H1 (cell line): ENCODE measurements at regions not wholly inside any gene's neighbourhood (a gene's known extent, or its start where the extent isn't known, plus 50 kb on each side); places are given as distances from the start of the nearest gene placed in this dataset.

Experiments used
- CTCF ChIA-PET: fragments of 300-600 bp; sonication (Branson Sonifier 250); formaldehyde crosslinking; loops from one replicate; lab custom pipeline; 2021; ENCODE audit not compliant: partially characterized antibody; lab: Charles Lee
- POLR2A ChIA-PET: fragments of 300-600 bp; sonication (Branson Sonifier 250); formaldehyde crosslinking; loops from one replicate; lab custom pipeline; 2021; ENCODE audit warnings: inconsistent platforms; ENCODE audit not compliant: partially characterized antibody; lab: Charles Lee
- DNase-seq, 2 experiments: peaks; one replicate each; pipeline versions ENCODE4 v3.0.0 to v3.0.0-alpha.2; 2010 to 2022; ENCODE audit warnings: low spot score in 2 of 2, low read depth in 1 of 2, mixed read lengths in 1 of 2
- FAIRE-seq: peaks from 2 replicates; lab custom pipeline; 2011; peaks lifted over from hg19 to GRCh38; lab: Jason Lieb, UNC
- H2AFZ ChIP-seq: 2 replicates; pipeline ENCODE4 v1.8.1; 2012; ENCODE audit warnings: low read length, inconsistent platforms
- H2AK5ac ChIP-seq: 2 replicates; pipeline ENCODE4 v1.6.1; 2013; ENCODE audit warnings: low read depth, low read length
- H2BK120ac ChIP-seq: replicated peaks from 2 replicates; pipeline ENCODE3; 2013; ENCODE audit warnings: low read depth, low read length, inconsistent platforms
- H2BK12ac ChIP-seq: 2 replicates; pipeline ENCODE4 v1.6.1; 2013; ENCODE audit warnings: low read depth, low read length
- H2BK15ac ChIP-seq: 2 replicates; pipeline ENCODE4 v1.6.1; 2013; ENCODE audit warnings: low read length
- H2BK20ac ChIP-seq: 2 replicates; pipeline ENCODE4 v1.6.1; 2013; ENCODE audit warnings: low read length
- H2BK5ac ChIP-seq: 2 replicates; pipeline ENCODE4 v1.6.1; 2013; ENCODE audit warnings: low read depth, low read length
- H3K14ac ChIP-seq: 2 replicates; pipeline ENCODE4 v1.6.1; 2013; ENCODE audit warnings: inconsistent platforms; ENCODE audit not compliant: insufficient read length
- H3K18ac ChIP-seq: 2 replicates; pipeline ENCODE4 v1.6.1; 2013; ENCODE audit warnings: low read length; ENCODE audit errors: extremely low read depth
- H3K23ac ChIP-seq: 2 replicates; pipeline ENCODE4 v1.6.1; 2013; ENCODE audit warnings: inconsistent platforms; ENCODE audit not compliant: insufficient read length
- H3K23me2 ChIP-seq: 2 replicates; pipeline ENCODE4 v1.6.1; 2013; ENCODE audit warnings: low read depth, low read length
- H3K27ac ChIP-seq: 2 replicates; pipeline ENCODE4 v1.6.1; 2011; ENCODE audit warnings: low read depth, low read length, inconsistent platforms
- H3K27me3 ChIP-seq, 4 experiments: replicated peaks in 1 of 4; 1 replicate in 1 of 4; 2 replicates in 3 of 4; pipeline versions ENCODE4 v1.6.1 to v1.8.1; 2011 to 2013; ENCODE audit warnings: low read length in 3 of 4, mild to moderate bottlenecking in 3 of 4, inconsistent platforms in 2 of 4, mixed read lengths in 2 of 4, moderate library complexity in 1 of 4; ENCODE audit not compliant: control insufficient read depth in 3 of 4, insufficient read depth in 3 of 4; ENCODE audit errors: extremely low read depth in 1 of 4
- H3K36me3 ChIP-seq, 4 experiments: 2 replicates each; pipeline versions ENCODE4 v1.6.1 to v1.8.1; 2011 to 2013; ENCODE audit warnings: mild to moderate bottlenecking in 4 of 4, low read length in 3 of 4, moderate library complexity in 2 of 4, control low read depth in 1 of 4, inconsistent platforms in 1 of 4; ENCODE audit not compliant: insufficient read depth in 4 of 4, control insufficient read depth in 2 of 4
- H3K4ac ChIP-seq: replicated peaks from 2 replicates; pipeline ENCODE3; 2013; ENCODE audit warnings: low read length, low read depth, mixed read lengths, inconsistent platforms; ENCODE audit not compliant: insufficient read length
- H3K4me1 ChIP-seq, 4 experiments: replicated peaks in 1 of 4; 1 replicate in 1 of 4; 2 replicates in 3 of 4; pipeline versions ENCODE4 v1.6.1 to v1.8.1; 2011 to 2013; ENCODE audit warnings: low read length in 3 of 4, inconsistent platforms in 2 of 4, mixed read lengths in 1 of 4; ENCODE audit not compliant: insufficient read depth in 4 of 4, control insufficient read depth in 3 of 4
- H3K4me2 ChIP-seq, 2 experiments: 2 replicates each; pipeline versions ENCODE4 v1.6.1 to v1.8.1; 2011 to 2013; ENCODE audit warnings: low read depth in 2 of 2, low read length in 2 of 2, control low read depth in 1 of 2, inconsistent platforms in 1 of 2, mild to moderate bottlenecking in 1 of 2; ENCODE audit not compliant: insufficient read depth in 1 of 2
- H3K4me3 ChIP-seq, 4 experiments: fragments of 200-600, 300-600 bp in 1 of 4; sonication (generic), shearing (Covaris generic), sonication (Bioruptor Twin) in 1 of 4; 2 replicates each; pipeline versions ENCODE4 v1.5.1 to v1.8.1; 2011 to 2016; ENCODE audit warnings: low read length in 4 of 4, low read depth in 3 of 4, control low read depth in 2 of 4, inconsistent platforms in 2 of 4, mild to moderate bottlenecking in 2 of 4, mixed read lengths in 1 of 4, moderate library complexity in 1 of 4; ENCODE audit not compliant: insufficient read depth in 2 of 4; ENCODE audit errors: extremely low read depth in 1 of 4
- H3K56ac ChIP-seq: replicated peaks from 2 replicates; pipeline ENCODE3; 2013; ENCODE audit warnings: low read depth, mild to moderate bottlenecking, mixed read lengths, low read length, inconsistent platforms; ENCODE audit not compliant: insufficient read length
- H3K79me1 ChIP-seq: 2 replicates; pipeline ENCODE4 v1.6.1; 2013; ENCODE audit warnings: low read depth, low read length, control low read depth
- H3K79me2 ChIP-seq, 2 experiments: 2 replicates each; pipeline versions ENCODE4 v1.6.1 to v1.8.1; 2012 to 2013; ENCODE audit warnings: low read length in 2 of 2, mild to moderate bottlenecking in 2 of 2, inconsistent platforms in 1 of 2; ENCODE audit not compliant: insufficient read depth in 2 of 2, control insufficient read depth in 1 of 2
- H3K9ac ChIP-seq, 4 experiments: replicated peaks in 1 of 4; 1 replicate in 1 of 4; 2 replicates in 3 of 4; pipeline versions ENCODE4 v1.6.1 to v1.8.1; 2011 to 2013; ENCODE audit warnings: low read depth in 3 of 4, low read length in 3 of 4, control low read depth in 2 of 4, mild to moderate bottlenecking in 2 of 4, moderate library complexity in 2 of 4, inconsistent platforms in 1 of 4; ENCODE audit errors: extremely low read depth in 1 of 4
- H3K9me3 ChIP-seq, 2 experiments: 2 replicates each; pipeline versions ENCODE4 v1.6.1 to v1.8.1; 2012 to 2013; ENCODE audit warnings: mild to moderate bottlenecking in 2 of 2, moderate library complexity in 2 of 2, control low read depth in 1 of 2, inconsistent platforms in 1 of 2, low read depth in 1 of 2, low read length in 1 of 2, mixed read lengths in 1 of 2; ENCODE audit not compliant: insufficient read depth in 2 of 2
- H4K20me1 ChIP-seq, 2 experiments: replicated peaks in 1 of 2; 2 replicates each; pipeline versions ENCODE3 to v1.8.1; 2011 to 2013; ENCODE audit warnings: inconsistent platforms in 2 of 2, low read length in 2 of 2, mild to moderate bottlenecking in 1 of 2; ENCODE audit not compliant: insufficient read depth in 2 of 2, control insufficient read depth in 1 of 2
- H4K5ac ChIP-seq: 2 replicates; pipeline ENCODE4 v1.6.1; 2013; ENCODE audit warnings: low read length, low read depth, mixed read lengths, inconsistent platforms; ENCODE audit not compliant: insufficient read length
- H4K8ac ChIP-seq: 2 replicates; pipeline ENCODE4 v1.8.0; 2013; ENCODE audit warnings: mild to moderate bottlenecking, moderate library complexity, low read length, inconsistent platforms; ENCODE audit not compliant: insufficient read depth; ENCODE audit errors: extremely low read depth
- H4K91ac ChIP-seq: replicated peaks from 2 replicates; pipeline ENCODE3; 2013; ENCODE audit warnings: low read length, mixed read lengths, inconsistent platforms; ENCODE audit not compliant: insufficient read length
- EGR1 ChIP-seq: IDR thresholded peaks from 2 replicates; pipeline ENCODE4 v1.6.1; 2011; ENCODE audit warnings: low read depth, low read length, borderline replicate concordance
- KDM4A ChIP-seq: IDR thresholded peaks from one replicate; pipeline ENCODE4 v1.7.1; 2012; ENCODE audit warnings: low read depth, mild to moderate bottlenecking, moderate library complexity, low read length, inconsistent platforms; ENCODE audit not compliant: severe bottlenecking
- RXRA ChIP-seq: IDR thresholded peaks from 2 replicates; pipeline ENCODE4 v1.6.1; 2011; ENCODE audit warnings: low read depth, mild to moderate bottlenecking, low read length, moderate library complexity; ENCODE audit not compliant: insufficient read depth
- WGBS, 2 experiments: shearing (Covaris generic) in 1 of 2; methylation state at CpG; one replicate each; pipeline versions ENCODE4 v1.1.6 to v1.1.7; 2013 to 2015; ENCODE audit warnings: low lambda C conversion rate in 2 of 2, mixed read lengths in 2 of 2, inconsistent platforms in 1 of 2, low coverage in 1 of 2, missing lambda C conversion rate in 1 of 2; ENCODE audit not compliant: insufficient replicate concordance in 2 of 2, insufficient coverage in 1 of 2, insufficient read length in 1 of 2; ENCODE audit errors: extremely low coverage in 1 of 2, missing lambda C conversion rate in 1 of 2; 5-methylcytosine and 5-hydroxymethylcytosine counted together

GRCh38 chr4:179858221-179858620, 2385.0 kb upstream of the TENM3 start:
- Histone ChIP-seq H3K36me3 (no peaks in the 10 kb centered on the region), H3K56ac (no peak overlapping the region), H3K4me1 (no peaks in the 10 kb centered on the region), H3K23me2 (no peaks in the 10 kb centered on the region), H4K20me1 (no peaks in the 10 kb centered on the region), H3K9ac (no peak overlapping the region), H4K5ac (no peak overlapping the region), H3K18ac (no peak overlapping the region), H3K27ac (no peak overlapping the region), H3K79me2 (no peaks in the 10 kb centered on the region), H2AK5ac (no peak overlapping the region), H3K23ac (no peak overlapping the region), H3K79me1 (no peaks in the 10 kb centered on the region), H3K4ac (no peak overlapping the region), H4K91ac (no peak overlapping the region), H3K27me3 (no peaks in the 10 kb centered on the region), H2BK15ac (no peak overlapping the region), H2AFZ (no peak overlapping the region), H3K14ac (no peak overlapping the region), H3K9me3 (no peaks in the 10 kb centered on the region), H2BK5ac (no peak overlapping the region), H2BK120ac (no peak overlapping the region), H2BK20ac (no peak overlapping the region), H3K4me2 (no peak overlapping the region), H2BK12ac (no peak overlapping the region), H3K4me3 (no peak overlapping the region), H4K8ac (no peak overlapping the region)
- FAIRE-seq, result no peak
- 91% methylated on average over 4 of the region's 4 CpGs; no CpG with 5 or more reads in 1 of the 2 experiments for WGBS, 2 experiments
- no peak for DNase-seq
- POLR2A ChIA-PET, result no interaction called here
- TF ChIP-seq RXRA (no peak), KDM4A (no peak), EGR1 (no peak)
- CTCF ChIA-PET, result interaction anchor here (0.8 kb wide), 1 partner anchor 9 kb away, joined by 3 read pairs; no protein-coding TSS in a partner anchor
